ENCODE measurements at regions not wholly inside any gene's neighbourhood (a gene's known extent, or its start where the extent isn't known, plus 50 kb on each side); places are given as distances from the start of the nearest gene placed in this dataset.
A peak's percentile ranks its signal among the peaks of the same experiment; 100 is the strongest.

DNA sequence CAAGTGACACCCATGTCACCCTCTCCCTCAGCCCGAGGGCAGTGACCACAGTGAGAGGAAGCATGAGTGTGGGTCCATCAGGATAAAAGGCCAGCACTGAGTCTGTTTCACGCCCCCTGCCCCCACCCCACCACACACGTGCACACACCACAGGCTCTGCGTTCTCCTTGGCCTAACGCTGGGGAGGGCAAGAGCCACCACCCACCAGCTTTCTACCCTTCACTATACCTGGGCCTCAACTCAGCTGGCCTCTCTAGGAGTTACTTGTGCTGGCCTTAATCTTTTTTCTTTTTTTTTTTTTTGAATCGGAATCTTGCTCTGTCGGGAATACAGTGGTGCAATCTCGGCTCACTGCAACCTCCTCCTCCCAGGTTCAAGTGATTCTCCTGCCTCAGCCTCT is 140.5 kb downstream of the ZFP36L2 start:
- Histone ChIP-seq H3K14ac (ENCODE audit: low read length) (peak overlapping the region; percentile 97), H2BK12ac (ENCODE audit: low read length) (peak overlapping the region; percentile 99), H3K18ac (ENCODE audit: low read length) (peak overlapping the region; percentile 95), H4K91ac (ENCODE audit: low read depth, low read length, poor library complexity) (peak overlapping the region; percentile 73), H2AK5ac (ENCODE audit: low read depth, low read length) (peak overlapping the region; percentile 99), H3K79me1 (ENCODE audit: low read depth, low read length) (no peaks in the 10 kb centered on the region), H3K27ac (replicated peaks; ENCODE audit: low read length) (peak overlapping the region; percentile 16), H3K4ac (ENCODE audit: low read length) (peak overlapping the region; percentile 84), H4K8ac (ENCODE audit: low read depth, low read length) (peak overlapping the region; percentile 33), H3K4me2 (ENCODE audit: insufficient read depth, low read length, poor library complexity, severe bottlenecking) (no peak overlapping the region), H2BK5ac (ENCODE audit: low read length) (peak overlapping the region; percentile 56), H3K4me3 (ENCODE audit: low read length in 2 of 2) (no peak overlapping the region), H2AFZ (ENCODE audit: low read length) (no peak overlapping the region), H2BK15ac (ENCODE audit: low read length) (peak overlapping the region; percentile 90), H3K9me3 (replicated peaks in 1 of 2; ENCODE audit: control insufficient read depth in 2 of 2, insufficient read depth in 1 of 2, low read depth in 1 of 2, low read length in 2 of 2) (peaks cover 2 to 4% of the 10 kb centered on the region in 2 donors), H3K9ac (ENCODE audit: low read depth, low read length, poor library complexity) (peak overlapping the region; percentile 71), H3K23ac (ENCODE audit: low read depth, low read length, poor library complexity) (peak overlapping the region; percentile 18), H2BK120ac (ENCODE audit: low read depth, low read length) (peak overlapping the region; percentile 96), H3K27me3 (ENCODE audit: control insufficient read depth in 3 of 3, insufficient read depth in 3 of 3, low read depth in 1 of 3, low read length in 3 of 3) (no peaks in the 10 kb centered on the region), H3K36me3 (replicated peaks in 1 of 2; ENCODE audit: control insufficient read depth in 2 of 2, insufficient read depth in 2 of 2, low read length in 2 of 2) (no peaks in the 10 kb centered on the region), H3K4me1 (ENCODE audit: control insufficient read depth in 2 of 2, insufficient read depth in 1 of 2, low read depth in 1 of 2, low read length in 2 of 2) (peaks cover 34 to 45% of the 10 kb centered on the region in 2 donors)
- no peak for DNase-seq (ENCODE audit: low spot score)
- WGBS, 2 donors (ENCODE audit: extremely low coverage in 2 of 2, insufficient read length in 2 of 2, insufficient replicate concordance in 1 of 2) = no CpG with 5 or more reads among the region's 8 CpGs

DNA sequence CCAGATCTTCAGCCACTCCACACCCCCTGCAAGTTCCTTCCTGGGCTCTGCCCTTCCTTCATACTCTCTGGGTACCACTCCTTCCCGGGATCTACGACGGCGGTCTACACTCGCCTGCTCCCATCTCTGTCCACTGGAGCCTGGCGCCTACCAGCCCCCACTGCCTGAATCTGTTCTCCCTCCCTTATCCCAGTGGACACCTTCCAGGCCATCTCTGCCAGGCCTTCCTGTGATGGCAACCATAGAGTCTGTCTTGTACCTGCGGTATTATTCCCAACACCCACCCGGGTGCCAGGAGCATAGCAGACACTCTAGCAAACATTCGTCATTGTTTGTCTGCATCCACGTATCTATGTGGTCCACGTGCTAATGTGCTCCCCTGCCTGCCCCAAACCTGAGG is 140.9 kb downstream of the ZFP36L2 start:
- WGBS, 2 donors (ENCODE audit: extremely low coverage in 2 of 2, insufficient read length in 2 of 2, insufficient replicate concordance in 1 of 2) = no CpG with 5 or more reads among the region's 11 CpGs
- Histone ChIP-seq H3K4ac (ENCODE audit: low read length) (peak overlapping the region; percentile 84), H3K36me3 (replicated peaks in 1 of 2; ENCODE audit: control insufficient read depth in 2 of 2, insufficient read depth in 2 of 2, low read length in 2 of 2) (no peaks in the 10 kb centered on the region), H4K8ac (ENCODE audit: low read depth, low read length) (peak overlapping the region; percentile 33), H3K4me1 (ENCODE audit: control insufficient read depth in 2 of 2, insufficient read depth in 1 of 2, low read depth in 1 of 2, low read length in 2 of 2) (peaks cover 34 to 45% of the 10 kb centered on the region in 2 donors), H2BK5ac (ENCODE audit: low read length) (peak overlapping the region; percentile 56), H2AFZ (ENCODE audit: low read length) (no peak overlapping the region), H3K18ac (ENCODE audit: low read length) (peak overlapping the region; percentile 95), H3K4me2 (ENCODE audit: insufficient read depth, low read length, poor library complexity, severe bottlenecking) (no peak overlapping the region), H2AK5ac (ENCODE audit: low read depth, low read length) (peak overlapping the region; percentile 99), H3K14ac (ENCODE audit: low read length) (peak overlapping the region; percentile 97), H2BK15ac (ENCODE audit: low read length) (peak overlapping the region; percentile 90), H3K23ac (ENCODE audit: low read depth, low read length, poor library complexity) (peak overlapping the region; percentile 18), H3K4me3 (ENCODE audit: low read length in 2 of 2) (no peak overlapping the region), H2BK120ac (ENCODE audit: low read depth, low read length) (peak overlapping the region; percentile 96), H4K91ac (ENCODE audit: low read depth, low read length, poor library complexity) (peak overlapping the region; percentile 73), H3K27me3 (ENCODE audit: control insufficient read depth in 3 of 3, insufficient read depth in 3 of 3, low read depth in 1 of 3, low read length in 3 of 3) (no peaks in the 10 kb centered on the region), H2BK12ac (ENCODE audit: low read length) (peak overlapping the region; percentile 99), H3K9ac (ENCODE audit: low read depth, low read length, poor library complexity) (no peak overlapping the region), H3K9me3 (replicated peaks in 1 of 2; ENCODE audit: control insufficient read depth in 2 of 2, insufficient read depth in 1 of 2, low read depth in 1 of 2, low read length in 2 of 2) (peaks cover 2 to 3% of the 10 kb centered on the region in 2 donors), H3K27ac (replicated peaks; ENCODE audit: low read length) (peak overlapping the region; percentile 16), H3K79me1 (ENCODE audit: low read depth, low read length) (no peaks in the 10 kb centered on the region)
- DNase-seq (ENCODE audit: low spot score) = no peak

DNA sequence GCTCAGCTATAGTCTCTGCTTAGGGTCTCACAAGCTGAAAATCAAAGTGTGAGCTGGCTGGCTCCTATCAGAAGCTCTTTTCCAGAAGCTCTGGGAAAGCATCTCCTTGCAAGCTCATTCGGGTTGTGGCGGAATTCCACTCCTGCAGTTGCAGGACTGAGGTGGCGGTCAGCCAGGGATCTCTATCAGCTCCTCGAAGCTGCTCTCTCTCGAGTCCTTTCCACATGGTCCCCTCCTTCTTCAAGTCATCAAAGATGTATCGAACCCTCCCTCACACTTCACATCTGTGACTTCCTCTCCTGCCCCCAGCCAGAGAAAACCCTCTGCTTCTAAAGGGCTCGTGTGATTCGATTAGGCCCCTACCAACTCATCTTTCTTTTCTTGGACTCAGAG is 141.7 kb downstream of the ZFP36L2 start:
- no peaks in the 10 kb centered on the region for H3K79me1 ChIP-seq (ENCODE audit: low read depth, low read length)
- no peak overlapping the region for H3K18ac ChIP-seq (ENCODE audit: low read length)
- DNase-seq (ENCODE audit: low spot score) = no peak
- H2AFZ ChIP-seq (ENCODE audit: low read length) = peak overlapping the region; percentile 1
- H3K14ac ChIP-seq (ENCODE audit: low read length) = no peak overlapping the region
- H3K4ac ChIP-seq (ENCODE audit: low read length) = no peak overlapping the region
- H2BK12ac ChIP-seq (ENCODE audit: low read length) = no peak overlapping the region
- H2AK5ac ChIP-seq (ENCODE audit: low read depth, low read length) = no peak overlapping the region
- no peak overlapping the region for H3K23ac ChIP-seq (ENCODE audit: low read depth, low read length, poor library complexity)
- no CpG with 5 or more reads among the region's 8 CpGs for WGBS, 2 donors (ENCODE audit: extremely low coverage in 2 of 2, insufficient read length in 2 of 2, insufficient replicate concordance in 1 of 2)
- no peaks in the 10 kb centered on the region for H3K27me3 ChIP-seq (ENCODE audit: control insufficient read depth in 3 of 3, insufficient read depth in 3 of 3, low read depth in 1 of 3, low read length in 3 of 3)
- no peaks in the 10 kb centered on the region for H3K9me3 ChIP-seq (replicated peaks in 1 of 2; ENCODE audit: control insufficient read depth in 2 of 2, insufficient read depth in 1 of 2, low read depth in 1 of 2, low read length in 2 of 2)
- no peak overlapping the region for H2BK120ac ChIP-seq (ENCODE audit: low read depth, low read length)
- no peaks in the 10 kb centered on the region for H3K36me3 ChIP-seq (replicated peaks in 1 of 2; ENCODE audit: control insufficient read depth in 2 of 2, insufficient read depth in 2 of 2, low read length in 2 of 2)
- H3K9ac ChIP-seq (ENCODE audit: low read depth, low read length, poor library complexity) = no peak overlapping the region
- no peak overlapping the region for H4K91ac ChIP-seq (ENCODE audit: low read depth, low read length, poor library complexity)
- H3K4me3 ChIP-seq (ENCODE audit: low read length in 2 of 2) = no peak overlapping the region
- peaks cover 34 to 45% of the 10 kb centered on the region in 2 donors for H3K4me1 ChIP-seq (ENCODE audit: control insufficient read depth in 2 of 2, insufficient read depth in 1 of 2, low read depth in 1 of 2, low read length in 2 of 2)
- no peak overlapping the region for H4K8ac ChIP-seq (ENCODE audit: low read depth, low read length)
- no peak overlapping the region for H3K27ac ChIP-seq (replicated peaks; ENCODE audit: low read length)
- peak overlapping the region; percentile 19 for H2BK5ac ChIP-seq (ENCODE audit: low read length)
- H2BK15ac ChIP-seq (ENCODE audit: low read length) = no peak overlapping the region
- H3K4me2 ChIP-seq (ENCODE audit: insufficient read depth, low read length, poor library complexity, severe bottlenecking) = no peak overlapping the region

DNA sequence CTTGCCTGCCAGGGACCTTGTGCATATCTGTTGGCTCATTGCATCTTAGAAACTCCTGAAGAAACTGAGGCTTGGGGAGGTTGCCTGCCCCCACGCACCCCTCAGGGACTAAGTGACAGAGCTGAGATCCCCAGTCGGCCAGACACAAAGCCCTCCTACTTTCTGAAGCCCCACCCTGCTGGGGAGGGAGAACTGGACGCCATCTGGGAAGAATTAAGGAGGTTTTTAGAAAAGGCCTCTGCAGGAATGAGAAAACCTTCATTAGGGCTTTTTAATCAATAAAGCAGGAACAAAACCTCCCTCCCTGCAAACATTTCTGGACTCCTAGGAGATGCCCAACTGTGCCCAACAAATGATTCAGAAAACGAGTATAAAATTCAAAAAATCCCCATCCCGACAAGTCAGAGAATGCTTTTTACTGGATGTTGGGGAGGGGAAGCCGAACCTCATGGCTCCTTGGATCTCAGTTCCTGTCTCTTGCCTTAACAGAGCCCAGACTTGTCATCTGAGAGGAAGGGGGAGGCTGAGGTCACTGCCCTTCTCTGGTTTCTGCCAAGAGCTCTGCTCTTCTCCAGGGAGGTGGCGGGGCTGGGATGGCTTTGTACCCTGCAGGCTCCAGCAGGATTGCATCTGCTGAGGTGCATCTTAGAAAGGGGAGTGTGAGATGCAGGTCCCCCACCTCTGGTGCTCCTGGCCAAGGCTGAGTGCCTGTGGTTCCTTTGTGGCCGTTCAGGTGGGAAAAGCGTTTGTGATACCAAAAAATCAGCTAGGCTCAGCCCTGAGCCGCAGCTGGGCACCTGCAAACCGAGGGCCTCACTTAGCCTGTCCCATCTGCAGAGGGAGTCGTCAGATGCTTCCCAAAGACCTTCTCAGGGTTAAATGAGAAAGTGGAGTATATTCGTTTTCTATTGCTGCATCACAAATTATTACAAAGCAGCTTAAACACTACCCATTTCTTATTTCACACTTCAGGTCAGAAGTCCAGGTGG is 142.4 kb downstream of the ZFP36L2 start:
- no peak overlapping the region for H3K4me3 ChIP-seq (ENCODE audit: low read length in 2 of 2)
- peak overlapping the region; percentile 60 for H3K27ac ChIP-seq (replicated peaks; ENCODE audit: low read length)
- no peaks in the 10 kb centered on the region for H3K27me3 ChIP-seq (ENCODE audit: control insufficient read depth in 3 of 3, insufficient read depth in 3 of 3, low read depth in 1 of 3, low read length in 3 of 3)
- H4K91ac ChIP-seq (ENCODE audit: low read depth, low read length, poor library complexity) = no peak overlapping the region
- no peak overlapping the region for H3K9ac ChIP-seq (ENCODE audit: low read depth, low read length, poor library complexity)
- H4K8ac ChIP-seq (ENCODE audit: low read depth, low read length) = no peak overlapping the region
- H3K9me3 ChIP-seq (replicated peaks in 1 of 2; ENCODE audit: control insufficient read depth in 2 of 2, insufficient read depth in 1 of 2, low read depth in 1 of 2, low read length in 2 of 2) = no peaks in the 10 kb centered on the region
- no peak overlapping the region for H3K4ac ChIP-seq (ENCODE audit: low read length)
- no peaks in the 10 kb centered on the region for H3K36me3 ChIP-seq (replicated peaks in 1 of 2; ENCODE audit: control insufficient read depth in 2 of 2, insufficient read depth in 2 of 2, low read length in 2 of 2)
- no CpG with 5 or more reads among the region's 13 CpGs for WGBS, 2 donors (ENCODE audit: extremely low coverage in 2 of 2, insufficient read length in 2 of 2, insufficient replicate concordance in 1 of 2)
- H3K79me1 ChIP-seq (ENCODE audit: low read depth, low read length) = no peaks in the 10 kb centered on the region
- peak overlapping the region; percentile 12 for H2AK5ac ChIP-seq (ENCODE audit: low read depth, low read length)
- peak overlapping the region; percentile 81 for H2BK120ac ChIP-seq (ENCODE audit: low read depth, low read length)
- peak overlapping the region; percentile 91 for H2BK15ac ChIP-seq (ENCODE audit: low read length)
- peak overlapping the region; percentile 76 for H3K18ac ChIP-seq (ENCODE audit: low read length)
- H3K14ac ChIP-seq (ENCODE audit: low read length) = no peak overlapping the region
- H3K23ac ChIP-seq (ENCODE audit: low read depth, low read length, poor library complexity) = no peak overlapping the region
- peak overlapping the region; percentile 44 for H2BK12ac ChIP-seq (ENCODE audit: low read length)
- H3K4me2 ChIP-seq (ENCODE audit: insufficient read depth, low read length, poor library complexity, severe bottlenecking) = no peak overlapping the region
- peaks cover 34 to 45% of the 10 kb centered on the region in 2 donors for H3K4me1 ChIP-seq (ENCODE audit: control insufficient read depth in 2 of 2, insufficient read depth in 1 of 2, low read depth in 1 of 2, low read length in 2 of 2)
- DNase-seq (ENCODE audit: low spot score) = no peak
- H2BK5ac ChIP-seq (ENCODE audit: low read length) = peak overlapping the region; percentile 69
- H2AFZ ChIP-seq (ENCODE audit: low read length) = peak overlapping the region; percentile 84

Data from neuronal stem cell (in vitro differentiated cells).